Keratinocyte (primary cell): ENCODE measurements at regions not wholly inside any gene's neighbourhood (a gene's known extent, or its start where the extent isn't known, plus 50 kb on each side); places are given as distances from the start of the nearest gene placed in this dataset.

ENCODE experiments used
- CTCF ChIP-seq, 3 experiments: IDR thresholded peaks in 1 of 3; conservative IDR thresholded peaks in 1 of 3; optimal IDR thresholded peaks in 1 of 3; 2 replicates in 2 of 3; 3 replicates in 1 of 3; pipeline versions ENCODE3 to v1.5.1; 2011; ENCODE audit warnings: low read length in 3 of 3, mild to moderate bottlenecking in 3 of 3, moderate library complexity in 2 of 3, control low read depth in 1 of 3, inconsistent platforms in 1 of 3; ENCODE audit not compliant: insufficient read depth in 2 of 3; ENCODE audit errors: extremely low read depth in 1 of 3
- EZH2 ChIP-seq: IDR thresholded peaks from one replicate; pipeline ENCODE4 v1.6.1; 2012; ENCODE audit warnings: inconsistent platforms, mild to moderate bottlenecking, low read length, moderate library complexity

GRCh38 chr1:22330092-22330759 lies 121.4 kb upstream of the ZBTB40 start:
- TF ChIP-seq CTCF (optimal IDR thresholded peaks at IDR 0.05 in 1 of 3, IDR thresholded peaks at IDR 0.05 in 1 of 3, conservative IDR thresholded peaks at IDR 0.05 in 1 of 3; ENCODE audit: extremely low read depth in 1 of 3, insufficient read depth in 2 of 3, low read length in 3 of 3) (no peak), EZH2 (no peak)
